ENCODE measurements at regions not wholly inside any gene's neighbourhood (a gene's known extent, or its start where the extent isn't known, plus 50 kb on each side); places are given as distances from the start of the nearest gene placed in this dataset.

GRCh38 chr21:20004367-20004766, 993.8 kb upstream of the NCAM2 start:
- in situ Hi-C loops (cut with MboI; ENCODE audit: low pct_ligation_motif_present in 1 of 4, low pct_unique_long_range_greater_than_20kb in 1 of 4, low sequenced_read_pairs in 3 of 4) (no loop called here), intact Hi-C loops (cut with DNase I; ENCODE audit: low total_unique reads) (no loop called here)
- H3K27me3 ChIP-seq: no peaks in the 10 kb centered on the region
- DNase-seq: no peak
- no peaks in the 10 kb centered on the region for H3K9me3 ChIP-seq
- H3K36me3 ChIP-seq: no peaks in the 10 kb centered on the region
- WGBS, 2 donors (ENCODE audit: low coverage in 1 of 2): 26 to 42% methylated on average over 3 of the region's 3 CpGs
- H3K27ac ChIP-seq: no peak overlapping the region
- no peaks in the 10 kb centered on the region for H3K4me1 ChIP-seq
- TF ChIP-seq POLR2AphosphoS5 (IDR thresholded peaks at IDR 0.05) (no peak), EP300 (IDR thresholded peaks at IDR 0.05; ENCODE audit: low read depth) (no peak), CTCF (IDR thresholded peaks at IDR 0.05) (no peak), POLR2A (IDR thresholded peaks at IDR 0.05) (no peak)
- H3K4me3 ChIP-seq: no peak overlapping the region

- Histone ChIP-seq H3K9me3 (no peaks in the 10 kb centered on the region), H3K27ac (no peak overlapping the region), H3K4me3 (no peak overlapping the region), H3K27me3 (no peaks in the 10 kb centered on the region), H3K4me1 (no peaks in the 10 kb centered on the region), H3K36me3 (no peaks in the 10 kb centered on the region)
- TF ChIP-seq POLR2AphosphoS5 (IDR thresholded peaks at IDR 0.05): no peak
- TF ChIP-seq POLR2A (IDR thresholded peaks at IDR 0.05): no peak
- no peak for TF ChIP-seq CTCF (IDR thresholded peaks at IDR 0.05)
- TF ChIP-seq EP300 (IDR thresholded peaks at IDR 0.05; ENCODE audit: low read depth): no peak
- intact Hi-C loops (cut with DNase I; ENCODE audit: low total_unique reads) (no loop called here), in situ Hi-C loops (cut with MboI; ENCODE audit: low pct_ligation_motif_present in 1 of 4, low pct_unique_long_range_greater_than_20kb in 1 of 4, low sequenced_read_pairs in 3 of 4) (no loop called here)
- no peak for DNase-seq
- 70 to 72% methylated on average over 4 of the region's 4 CpGs for WGBS, 2 donors (ENCODE audit: low coverage in 1 of 2)
Observed at GRCh38 chr21:20010691-20011200, 987.5 kb upstream of the NCAM2 start.

- intact Hi-C loops (cut with DNase I; ENCODE audit: low total_unique reads) (no loop called here), in situ Hi-C loops (cut with MboI; ENCODE audit: low pct_ligation_motif_present in 1 of 4, low pct_unique_long_range_greater_than_20kb in 1 of 4, low sequenced_read_pairs in 3 of 4) (no loop called here)
- DNase-seq: no peak
- TF ChIP-seq CTCF (IDR thresholded peaks at IDR 0.05) (no peak), EP300 (IDR thresholded peaks at IDR 0.05; ENCODE audit: low read depth) (no peak), POLR2A (IDR thresholded peaks at IDR 0.05) (no peak), POLR2AphosphoS5 (IDR thresholded peaks at IDR 0.05) (no peak)
- Histone ChIP-seq H3K4me1 (no peaks in the 10 kb centered on the region), H3K27ac (no peak overlapping the region), H3K27me3 (no peaks in the 10 kb centered on the region), H3K4me3 (no peak overlapping the region), H3K36me3 (no peaks in the 10 kb centered on the region), H3K9me3 (no peaks in the 10 kb centered on the region)
- WGBS, 2 donors (ENCODE audit: low coverage in 1 of 2): 67 to 79% methylated on average over 1 of the region's 1 CpG
Observed at GRCh38 chr21:20013851-20014250, 984.4 kb upstream of the NCAM2 start.

DNA sequence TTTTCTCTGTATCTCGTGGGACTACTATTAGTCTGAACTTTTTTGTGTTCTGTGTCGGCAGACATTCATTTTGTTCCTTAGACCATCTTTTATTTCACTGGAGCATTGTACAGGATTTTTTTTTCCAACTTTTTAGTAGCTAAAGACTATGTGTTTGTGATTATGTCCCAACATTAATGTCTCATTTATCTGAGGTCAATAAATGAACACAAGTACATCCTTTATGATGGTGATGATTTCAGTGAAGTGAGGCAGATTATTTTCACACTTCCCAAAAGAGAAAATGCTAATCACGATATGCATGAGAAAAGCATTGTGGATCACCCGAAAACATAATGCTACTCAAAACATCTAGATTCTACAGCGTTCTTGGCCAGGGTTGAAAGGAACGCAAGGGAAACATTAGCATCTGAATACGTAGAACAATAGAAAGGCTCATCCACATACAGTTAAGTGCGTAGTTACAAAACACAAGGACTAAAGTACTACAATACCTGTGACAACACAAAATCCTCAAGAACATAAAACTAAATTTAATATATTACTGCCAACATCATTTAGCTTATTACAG, 981.7 kb upstream of the NCAM2 start:
- no peaks in the 10 kb centered on the region for H3K4me1 ChIP-seq
- in situ Hi-C loops (cut with MboI; ENCODE audit: low pct_ligation_motif_present in 1 of 4, low pct_unique_long_range_greater_than_20kb in 1 of 4, low sequenced_read_pairs in 3 of 4): no loop called here
- DNase-seq: no peak

More for the DNA sequence above, 981.7 kb upstream of the NCAM2 start:
- intact Hi-C loops (cut with DNase I; ENCODE audit: low total_unique reads): no loop called here
- Histone ChIP-seq H3K27ac (no peak overlapping the region), H3K4me3 (no peak overlapping the region), H3K9me3 (no peaks in the 10 kb centered on the region), H3K27me3 (no peaks in the 10 kb centered on the region), H3K36me3 (no peaks in the 10 kb centered on the region)
- TF ChIP-seq CTCF (IDR thresholded peaks at IDR 0.05): no peak
- TF ChIP-seq POLR2A (IDR thresholded peaks at IDR 0.05): no peak
- TF ChIP-seq EP300 (IDR thresholded peaks at IDR 0.05; ENCODE audit: low read depth): no peak
- TF ChIP-seq POLR2AphosphoS5 (IDR thresholded peaks at IDR 0.05): no peak
- WGBS, 2 donors (ENCODE audit: low coverage in 1 of 2): 86 to 89% methylated on average over 8 of the region's 8 CpGs
